PC-9 (cell line): ENCODE measurements at regions not wholly inside any gene's neighbourhood (a gene's known extent, or its start where the extent isn't known, plus 50 kb on each side); places are given as distances from the start of the nearest gene placed in this dataset.
"Not testable (repeated sequence)": the region's sequence is repeated elsewhere in the genome, so short reads cannot be mapped to it uniquely, and the experiment has no call there.

Experiments used
- BruUV-seq: library from RNA; stranded (reverse); fragments of 400-500 nt; replicated peaks from 2 replicates; lab custom pipeline; 2021; lab: Mats Ljungman, UMichigan
- CTCF ChIA-PET: fragments of 300-600 bp; sonication (Branson Sonifier 250); formaldehyde crosslinking; loops from one replicate; lab custom pipeline; 2022; ENCODE audit warnings: antibody characterized with exemption; lab: Charles Lee
- POLR2A ChIA-PET: fragments of 300-600 bp; sonication (Branson Sonifier 250); formaldehyde crosslinking; loops from one replicate; lab custom pipeline; 2022; ENCODE audit warnings: antibody characterized with exemption; ENCODE audit not compliant: unreplicated experiment; lab: Charles Lee
- DNase-seq, 2 experiments: peaks; one replicate each; pipeline versions ENCODE4 v3.0.0 to v3.0.0-alpha.2; 2015 to 2022; ENCODE audit warnings: mixed read lengths in 1 of 2
- H2AFZ ChIP-seq: fragments of 200-600 bp; sonication (generic); 2 replicates; pipeline ENCODE4 v1.8.1; 2017; ENCODE audit warnings: antibody characterized with exemption
- H3F3A ChIP-seq: fragments of 200-600 bp; sonication (generic); 2 replicates; pipeline ENCODE4 v1.8.1; 2017; ENCODE audit warnings: antibody characterized with exemption, mild to moderate bottlenecking, low read depth; ENCODE audit not compliant: insufficient read depth
- H3K27ac ChIP-seq: fragments of 200-600 bp; sonication (generic); 2 replicates; pipeline ENCODE4 v1.6.1; 2016; ENCODE audit warnings: mixed run types
- H3K27me3 ChIP-seq: fragments of 200-600 bp; sonication (generic); 2 replicates; pipeline ENCODE4 v1.6.1; 2016; ENCODE audit warnings: low read depth, mixed run types; ENCODE audit not compliant: insufficient read depth
- H3K36me3 ChIP-seq: fragments of 200-600 bp; sonication (generic); 2 replicates; pipeline ENCODE4 v1.6.1; 2016; ENCODE audit warnings: low read depth, mixed run types
- H3K4me1 ChIP-seq: fragments of 200-600 bp; sonication (generic); replicated peaks from 2 replicates; pipeline ENCODE4 v1.6.1; 2016; ENCODE audit warnings: mixed run types; ENCODE audit not compliant: insufficient read depth
- H3K4me2 ChIP-seq: fragments of 200-600 bp; sonication (generic); 2 replicates; pipeline ENCODE4 v1.6.1; 2017; ENCODE audit warnings: mixed run types
- H3K4me3 ChIP-seq: fragments of 200-600 bp; sonication (generic); 2 replicates; pipeline ENCODE4 v1.6.1; 2016; ENCODE audit warnings: mixed run types
- H3K79me2 ChIP-seq: fragments of 200-600 bp; sonication (generic); 2 replicates; pipeline ENCODE4 v1.6.1; 2017; ENCODE audit warnings: low read depth, mixed run types
- H3K9me2 ChIP-seq: fragments of 200-600 bp; sonication (generic); 2 replicates; pipeline ENCODE4 v1.8.1; 2017; ENCODE audit warnings: mild to moderate bottlenecking; ENCODE audit not compliant: insufficient read depth
- H3K9me3 ChIP-seq: fragments of 200-600 bp; sonication (generic); 2 replicates; pipeline ENCODE4 v1.8.1; 2016; ENCODE audit warnings: low read depth; ENCODE audit not compliant: insufficient read depth
- H4K20me1 ChIP-seq: fragments of 200-600 bp; sonication (generic); 2 replicates; pipeline ENCODE4 v1.8.1; 2017; ENCODE audit not compliant: insufficient read depth
- EZH2 ChIP-seq: fragments of 200-600 bp; sonication (generic); IDR thresholded peaks from 2 replicates; pipeline ENCODE4 v1.8.0; 2017; ENCODE audit warnings: antibody characterized with exemption, low read depth
- intact Hi-C: fragments of 100-400 bp; cut with micrococcal nuclease; formaldehyde crosslinking; loops from one replicate; pipeline ENCODE4 v1.10.0; 2022; ENCODE audit not compliant: unreplicated experiment
- TF ChIP-seq, protein P1 (sequence below): fragments of 200-600 bp; sonication (generic); conservative IDR thresholded peaks from 2 replicates; pipeline ENCODE4 v1.6.1; 2017; ENCODE audit warnings: mixed run types, antibody characterized with exemption, mild to moderate bottlenecking, moderate library complexity

DNA sequence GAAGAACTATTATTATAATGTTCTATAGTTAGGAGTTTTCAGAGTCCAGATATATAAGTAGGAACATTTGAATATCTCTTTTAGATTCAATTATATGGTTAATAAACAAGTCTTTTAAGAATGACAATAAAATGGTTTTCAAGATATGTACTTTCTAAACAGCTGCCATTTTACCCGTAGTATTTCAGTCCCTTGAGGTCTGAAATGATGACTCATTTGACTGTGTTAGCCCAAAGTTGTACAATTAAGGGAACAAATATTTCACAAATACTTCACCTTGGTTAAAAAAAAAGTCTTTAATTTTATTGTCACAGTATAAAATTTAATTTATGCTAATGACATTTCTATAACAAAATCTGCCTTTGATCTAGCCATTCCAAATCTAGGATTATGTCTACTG lies 91.6 kb upstream of the TANK start:
- BruUV-seq = no TSS peak
- no peaks in the 10 kb centered on the region for H3K9me3 ChIP-seq
- H3K27me3 ChIP-seq = no peaks in the 10 kb centered on the region
- H2AFZ ChIP-seq = peak overlapping the region; percentile 27; the same call in 1 of the 2 replicates
- no peaks in the 10 kb centered on the region for H4K20me1 ChIP-seq
- H3K36me3 ChIP-seq = no peaks in the 10 kb centered on the region
- ChIA-PET POLR2A (no interaction called here), CTCF (no interaction called here)
- DNase-seq = no peak
- H3F3A ChIP-seq = no peaks in the 10 kb centered on the region
- intact Hi-C loops = loop anchor here (10.0 kb wide), 1 partner anchor 94 kb away; no protein-coding TSS in a partner anchor
- peaks cover 5% of the 10 kb centered on the region; the same call in 1 of the 2 replicates for H3K4me1 ChIP-seq
- TF ChIP-seq EZH2 = no peak
- TF ChIP-seq, protein P1, sequence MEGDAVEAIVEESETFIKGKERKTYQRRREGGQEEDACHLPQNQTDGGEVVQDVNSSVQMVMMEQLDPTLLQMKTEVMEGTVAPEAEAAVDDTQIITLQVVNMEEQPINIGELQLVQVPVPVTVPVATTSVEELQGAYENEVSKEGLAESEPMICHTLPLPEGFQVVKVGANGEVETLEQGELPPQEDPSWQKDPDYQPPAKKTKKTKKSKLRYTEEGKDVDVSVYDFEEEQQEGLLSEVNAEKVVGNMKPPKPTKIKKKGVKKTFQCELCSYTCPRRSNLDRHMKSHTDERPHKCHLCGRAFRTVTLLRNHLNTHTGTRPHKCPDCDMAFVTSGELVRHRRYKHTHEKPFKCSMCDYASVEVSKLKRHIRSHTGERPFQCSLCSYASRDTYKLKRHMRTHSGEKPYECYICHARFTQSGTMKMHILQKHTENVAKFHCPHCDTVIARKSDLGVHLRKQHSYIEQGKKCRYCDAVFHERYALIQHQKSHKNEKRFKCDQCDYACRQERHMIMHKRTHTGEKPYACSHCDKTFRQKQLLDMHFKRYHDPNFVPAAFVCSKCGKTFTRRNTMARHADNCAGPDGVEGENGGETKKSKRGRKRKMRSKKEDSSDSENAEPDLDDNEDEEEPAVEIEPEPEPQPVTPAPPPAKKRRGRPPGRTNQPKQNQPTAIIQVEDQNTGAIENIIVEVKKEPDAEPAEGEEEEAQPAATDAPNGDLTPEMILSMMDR = no peak
- no peak overlapping the region for H3K4me2 ChIP-seq
- no peak overlapping the region for H3K4me3 ChIP-seq
- no peaks in the 10 kb centered on the region for H3K9me2 ChIP-seq
- H3K27ac ChIP-seq = no peak overlapping the region
- H3K79me2 ChIP-seq = no peaks in the 10 kb centered on the region

DNA sequence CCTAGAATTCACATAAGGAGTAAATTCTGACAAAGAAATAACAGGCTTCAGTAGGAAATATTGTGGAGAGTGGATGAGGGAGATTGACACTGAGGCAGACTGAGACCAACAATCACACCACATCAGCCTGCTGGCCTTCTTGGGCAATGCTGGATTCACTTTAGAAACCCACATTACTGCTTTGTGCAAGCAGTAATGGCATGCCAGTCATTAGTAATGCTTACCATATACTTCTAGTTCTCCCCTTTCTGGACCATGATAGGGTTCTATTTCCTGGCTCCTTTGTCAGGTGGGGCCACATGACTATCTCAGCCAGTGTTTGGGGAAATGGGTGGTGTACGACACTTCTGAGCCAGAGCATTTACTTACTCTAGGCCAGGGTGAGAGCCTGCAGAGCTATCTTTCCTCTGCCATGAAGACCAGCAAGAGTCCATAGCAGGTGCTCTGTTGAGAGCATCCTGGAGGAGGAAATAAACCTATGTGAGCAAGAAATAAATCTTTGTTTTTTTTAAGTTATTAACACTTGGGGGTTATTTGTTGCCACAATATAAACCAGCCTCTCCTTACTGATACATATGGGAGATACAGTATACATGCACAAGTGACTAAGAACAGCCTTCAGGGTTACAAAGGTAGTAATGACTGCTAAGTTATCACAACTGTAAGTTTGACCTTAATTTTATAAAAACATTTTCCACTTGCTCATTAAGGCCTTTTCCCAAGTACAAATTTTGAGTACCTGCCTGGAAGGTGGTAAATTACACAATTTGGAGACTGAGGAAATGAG lies 89.3 kb upstream of the TANK start:
- Histone ChIP-seq H2AFZ (no peak overlapping the region), H3K9me3 (no peaks in the 10 kb centered on the region), H3K27me3 (no peaks in the 10 kb centered on the region), H3K27ac (no peak overlapping the region), H4K20me1 (no peaks in the 10 kb centered on the region), H3K9me2 (no peaks in the 10 kb centered on the region), H3K36me3 (no peaks in the 10 kb centered on the region), H3K4me1 (no peaks in the 10 kb centered on the region), H3K4me3 (no peak overlapping the region), H3K79me2 (no peaks in the 10 kb centered on the region), H3K4me2 (no peak overlapping the region), H3F3A (no peaks in the 10 kb centered on the region)
- no TSS peak for BruUV-seq
- ChIA-PET CTCF (no interaction called here), POLR2A (no interaction called here)
- no peak for DNase-seq
- intact Hi-C loops = no loop called here
- TF ChIP-seq, protein P1 = no peak
- TF ChIP-seq EZH2 = no peak

DNA sequence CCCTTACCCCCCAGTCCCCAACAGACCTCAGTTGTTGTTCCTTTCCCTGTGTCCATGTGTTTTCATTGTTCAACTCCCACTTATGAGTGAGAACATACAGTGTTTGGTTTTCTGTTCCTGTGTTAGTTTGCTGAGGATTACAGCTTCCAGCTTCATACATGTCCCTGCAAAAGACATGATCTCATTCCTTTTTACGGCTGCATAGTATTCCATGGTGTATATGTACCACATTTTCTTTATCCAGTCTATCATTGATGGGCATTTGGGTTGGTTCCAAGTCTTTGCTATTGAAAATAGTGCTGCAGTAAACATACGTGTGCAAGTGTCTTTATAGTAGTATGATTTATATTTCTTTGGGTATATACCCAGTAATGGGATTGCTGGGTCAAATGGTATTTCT lies 87.8 kb upstream of the TANK start:
- H4K20me1 ChIP-seq, H3K4me2 ChIP-seq, CTCF ChIA-PET, POLR2A ChIA-PET, H3K27me3 ChIP-seq, BruUV-seq, H3K4me1 ChIP-seq, DNase-seq, H3K36me3 ChIP-seq, H3K27ac ChIP-seq, H3K9me3 ChIP-seq, H3K9me2 ChIP-seq, H3K79me2 ChIP-seq, H3K4me3 ChIP-seq, H2AFZ ChIP-seq, H3F3A ChIP-seq, intact Hi-C loops: not testable (repeated sequence)
